HG03280 (cell line): ENCODE measurements at regions not wholly inside any gene's neighbourhood (a gene's known extent, or its start where the extent isn't known, plus 50 kb on each side); places are given as distances from the start of the nearest gene placed in this dataset.
"Not testable (repeated sequence)": the region's sequence is repeated elsewhere in the genome, so short reads cannot be mapped to it uniquely, and the experiment has no call there.

ENCODE experiments used
- ATAC-seq: cut with Tn5 transposase; IDR thresholded peaks from one replicate; pipeline ENCODE4 v1.9.1; 2021; ENCODE audit warnings: mild to moderate bottlenecking, moderate library complexity; ENCODE audit not compliant: unreplicated experiment

DNA sequence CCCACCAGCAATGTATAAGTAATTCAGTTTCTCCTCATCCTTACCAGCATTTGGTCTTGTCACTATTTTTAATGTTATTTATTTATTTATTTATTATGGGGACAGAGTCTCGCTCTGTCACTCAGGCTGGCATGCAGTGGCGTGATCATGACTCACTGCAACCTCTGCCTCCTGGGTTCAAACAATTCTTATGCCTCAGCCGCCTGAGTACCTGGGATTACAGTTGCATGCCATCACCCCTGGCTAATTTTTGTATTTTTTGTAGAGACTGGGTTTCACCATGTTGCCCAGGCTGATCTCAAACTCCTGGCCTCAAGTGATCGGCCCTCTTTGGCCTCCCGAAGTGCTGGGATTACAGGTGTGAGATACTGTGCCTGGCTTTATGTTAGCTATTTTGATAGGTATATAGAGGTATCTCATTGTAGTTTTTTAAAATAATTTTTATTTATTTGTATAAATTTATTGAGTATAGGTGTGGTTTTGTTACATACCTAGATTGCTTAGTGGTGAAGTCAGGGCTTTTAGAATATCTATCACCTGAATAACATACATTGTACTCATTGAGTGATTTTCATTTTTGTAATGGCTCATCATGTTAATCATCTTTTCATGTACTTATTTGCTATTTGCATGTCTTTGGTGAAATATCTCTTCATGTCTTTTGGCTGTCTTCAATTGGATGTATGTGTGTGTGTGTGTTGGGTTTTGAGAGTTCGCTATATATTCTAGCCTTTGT is 53.3 kb downstream of the TANC2 start:
- no peak for ATAC-seq

DNA sequence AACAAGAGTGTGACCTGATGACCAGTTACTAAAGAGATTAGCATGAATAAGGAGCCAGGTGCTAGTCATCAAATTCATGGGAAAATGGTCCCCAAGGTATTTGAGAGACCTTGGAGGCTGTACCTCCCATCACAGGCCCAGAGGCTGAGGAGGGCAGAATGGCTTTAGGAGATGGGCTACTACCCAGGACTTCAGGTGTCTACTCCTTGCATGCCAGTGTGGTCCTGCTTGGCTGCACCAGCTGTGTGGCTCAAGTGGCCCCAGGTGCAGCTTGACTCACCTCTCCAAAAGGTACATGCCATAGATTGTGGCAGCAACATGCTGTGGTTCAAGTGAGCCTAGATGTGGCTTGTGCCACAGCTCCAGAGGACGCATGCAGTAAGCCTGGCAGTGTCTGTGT is 56.5 kb downstream of the TANC2 start:
- ATAC-seq = no peak

- no peak for ATAC-seq
These were observed 57.0 kb downstream of the TANC2 start for GRCh38 chr17:63023049-63023448.

DNA sequence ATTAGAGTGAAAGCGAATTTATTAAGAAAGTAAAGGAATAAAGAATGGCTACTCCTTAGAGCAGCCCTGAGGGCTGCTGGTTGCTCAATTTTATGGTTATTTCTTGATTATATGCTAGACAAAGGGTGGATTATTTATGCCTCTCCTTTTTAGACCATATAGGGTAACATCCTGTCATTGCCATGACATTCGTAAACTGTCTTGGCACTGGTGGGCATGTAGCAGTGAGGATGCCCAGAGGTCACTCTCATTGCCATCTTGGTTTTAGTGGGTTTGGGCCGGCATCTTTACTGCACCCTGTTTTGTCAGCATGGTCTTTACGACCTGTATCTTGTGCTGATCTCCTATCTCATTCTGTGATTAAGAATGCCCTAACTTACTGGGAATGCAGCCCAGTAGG is 58.2 kb downstream of the TANC2 start:
- ATAC-seq = no peak

DNA sequence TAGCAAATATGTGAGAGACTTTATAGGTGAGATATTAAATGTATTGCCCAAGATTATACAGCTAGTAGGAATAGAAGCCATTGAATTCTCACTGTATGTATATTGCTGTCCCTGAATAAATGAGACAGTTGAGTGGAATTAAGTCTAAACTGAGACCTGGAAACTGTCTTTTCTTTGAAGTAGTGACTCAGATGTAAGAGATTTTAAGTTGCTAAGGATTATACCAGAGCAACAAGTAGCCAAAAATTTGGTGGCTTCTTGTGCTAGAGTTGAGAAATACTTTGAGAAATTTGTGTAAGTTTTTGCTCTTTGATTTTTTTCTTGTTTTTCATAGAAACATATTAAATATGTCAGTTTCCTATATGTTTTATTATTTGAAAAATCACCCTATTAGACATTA is 58.7 kb downstream of the TANC2 start:
- no peak for ATAC-seq

DNA sequence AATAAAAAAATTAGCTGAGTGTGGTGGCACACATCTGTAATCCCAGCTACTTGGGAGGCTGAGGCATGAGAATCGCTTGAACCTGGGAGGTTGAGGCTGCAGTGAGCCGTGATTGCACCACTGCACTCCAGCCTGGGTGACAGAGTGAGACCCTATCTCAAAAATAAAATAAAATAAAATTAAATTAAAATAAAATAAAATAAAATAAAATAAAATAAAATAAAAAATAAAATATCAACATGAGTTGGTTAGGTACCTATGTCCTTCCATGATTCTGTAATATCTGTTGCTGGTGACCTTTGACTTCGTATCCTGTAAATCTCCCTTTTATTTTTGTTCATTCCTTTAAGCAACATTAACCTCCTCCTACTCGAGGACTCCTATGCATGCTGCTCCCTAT is 59.6 kb downstream of the TANC2 start:
- not testable (repeated sequence) for ATAC-seq

DNA sequence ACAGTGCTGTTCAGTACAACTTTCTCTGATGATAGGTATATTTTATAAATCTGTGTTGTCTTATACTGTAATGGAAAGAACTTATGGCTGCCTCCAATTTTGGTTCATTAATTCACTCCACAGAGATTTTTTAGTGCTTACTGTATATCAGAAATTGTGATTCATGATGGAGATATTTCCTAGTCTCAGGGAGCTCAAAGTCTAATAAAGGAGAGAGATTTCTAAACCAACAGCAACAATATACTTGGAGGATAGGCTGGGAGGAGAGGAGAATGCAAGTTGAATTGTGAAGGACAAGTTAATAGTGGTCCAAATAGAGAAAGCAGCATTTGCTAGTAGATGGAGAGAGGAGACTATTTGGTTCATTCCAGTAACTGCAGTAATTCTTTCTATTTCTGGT is 63.5 kb downstream of the TANC2 start:
- ATAC-seq = no peak

DNA sequence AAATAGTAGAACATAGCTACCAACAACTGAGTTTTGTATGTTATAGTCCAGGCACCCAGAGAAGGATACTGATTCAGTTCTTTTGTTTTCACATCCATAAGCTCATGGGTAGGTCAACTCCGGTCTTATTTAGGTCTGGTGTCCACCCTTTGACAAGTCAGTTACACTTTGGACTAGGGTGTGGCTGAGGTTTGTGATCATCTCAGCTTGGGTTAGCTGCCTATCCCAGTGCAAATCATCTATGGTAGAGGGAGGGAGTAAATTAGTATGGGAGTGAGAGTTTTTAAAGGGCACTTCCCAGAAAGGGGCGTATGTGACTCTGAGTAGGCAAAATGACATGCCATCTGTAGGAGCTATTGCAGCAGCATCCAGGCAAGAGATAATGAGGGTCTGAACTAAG is 66.1 kb downstream of the TANC2 start:
- no peak for ATAC-seq

DNA sequence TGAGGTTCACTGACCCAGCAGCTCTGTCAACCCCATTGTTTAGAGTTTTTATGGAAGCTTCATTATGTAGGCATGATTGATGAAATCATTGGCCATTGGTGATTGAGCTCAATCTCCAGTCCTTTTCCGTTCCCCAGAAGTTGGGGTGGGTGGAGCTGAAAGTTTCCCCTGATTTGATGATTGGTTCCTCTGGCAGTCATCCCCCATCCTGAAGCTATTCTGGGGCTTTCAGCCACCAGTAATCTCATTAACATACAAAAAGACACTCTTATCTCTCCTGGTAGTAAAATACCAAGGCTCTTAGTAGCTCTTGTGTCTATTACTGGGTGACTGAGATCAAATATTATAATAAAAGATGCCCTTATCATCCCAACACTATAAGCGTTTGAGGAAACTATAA is 67.1 kb downstream of the TANC2 start:
- no peak for ATAC-seq

DNA sequence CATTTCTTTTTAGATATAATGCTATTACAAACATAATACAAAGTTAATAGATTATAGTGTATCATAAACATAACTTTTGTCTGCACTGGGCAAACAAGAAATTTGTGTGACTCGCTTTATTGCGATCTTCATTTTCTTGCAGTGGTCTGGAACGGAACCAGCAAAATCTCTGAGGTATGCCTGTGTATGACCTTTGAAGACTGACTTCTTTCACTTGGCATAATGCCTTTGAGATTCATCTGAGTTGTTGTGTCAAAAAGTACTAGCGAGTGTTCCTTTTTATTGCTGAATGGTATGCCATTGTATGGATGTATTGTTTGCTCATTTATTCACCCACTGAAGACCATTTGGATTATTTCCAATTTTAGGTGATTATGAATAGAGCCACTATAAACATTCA is 69.2 kb downstream of the TANC2 start:
- ATAC-seq = no peak

GRCh38 chr17:63035695-63036094 is 69.7 kb downstream of the TANC2 start:
- ATAC-seq = no peak

DNA sequence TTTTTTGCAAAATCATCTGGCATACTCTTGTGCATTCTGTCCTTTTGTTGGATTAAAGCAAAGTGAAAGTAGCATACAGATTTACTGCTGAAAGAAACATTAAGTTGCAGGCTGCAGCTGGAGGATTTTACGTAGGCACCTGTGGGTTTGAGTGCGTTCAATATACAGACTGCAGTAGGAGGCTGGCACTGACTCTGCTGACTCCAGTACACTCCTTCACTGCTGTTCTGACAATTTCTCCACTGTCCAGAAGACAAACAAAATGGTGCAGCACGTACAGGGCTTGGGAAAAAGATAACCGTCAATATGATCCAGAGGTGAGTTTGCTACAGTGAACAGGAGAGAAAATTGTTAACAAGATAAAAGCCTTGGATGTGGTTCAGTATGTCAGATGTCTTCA is 73.3 kb downstream of the TANC2 start:
- no peak for ATAC-seq

DNA sequence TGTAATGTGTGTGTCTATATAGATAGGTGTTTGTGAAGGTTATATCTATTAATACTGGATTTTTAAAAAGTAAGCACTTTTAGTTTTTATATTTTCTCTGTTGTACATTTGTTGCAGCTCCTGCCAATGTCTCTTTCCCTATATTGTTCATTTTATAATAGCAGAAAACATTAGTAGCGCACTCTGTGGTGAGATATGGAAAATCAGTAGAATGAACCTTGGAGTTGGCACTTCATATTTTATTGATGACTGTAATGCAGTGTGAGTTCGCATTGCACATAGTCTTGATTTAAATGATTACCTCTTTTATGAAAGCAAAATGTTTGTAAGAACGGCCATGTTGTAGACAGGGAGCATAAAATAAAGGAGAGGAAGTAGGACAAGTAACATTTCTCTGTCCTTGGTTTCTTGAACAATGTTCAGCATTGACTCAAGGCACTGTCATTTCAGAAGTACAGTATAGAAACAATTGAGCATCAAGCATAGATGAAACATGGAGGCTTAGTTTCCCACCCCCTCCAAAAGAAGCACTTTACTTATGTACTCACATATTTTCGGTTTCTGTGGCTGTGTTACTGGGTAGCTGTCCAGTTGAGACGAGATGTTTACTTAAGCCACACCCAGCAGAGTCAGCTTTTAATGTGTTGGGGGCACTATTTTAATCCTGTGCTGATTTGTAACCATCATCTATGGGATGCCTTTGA is 74.0 kb downstream of the TANC2 start:
- no peak for ATAC-seq

GRCh38 chr17:63040816-63041215 is 74.8 kb downstream of the TANC2 start:
- ATAC-seq = no peak

DNA sequence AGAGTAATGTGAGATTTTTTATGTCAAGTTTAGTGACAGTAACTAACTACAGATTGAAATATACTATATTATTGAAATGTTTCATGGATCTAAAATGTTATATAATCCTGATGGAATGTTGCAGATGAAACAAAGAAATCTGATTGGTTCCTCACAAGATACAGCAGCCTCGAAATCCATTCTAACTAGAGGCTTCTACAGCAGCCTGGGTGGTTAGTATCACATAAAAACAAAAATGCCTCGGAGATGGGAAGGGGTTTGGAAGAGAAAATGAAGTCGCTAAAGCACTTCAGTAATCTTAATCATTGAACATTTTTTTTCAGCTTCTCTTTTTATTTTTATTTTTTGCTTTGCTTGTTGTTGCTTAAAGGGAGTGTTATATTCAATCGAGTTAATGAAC is 75.2 kb downstream of the TANC2 start:
- no peak for ATAC-seq

DNA sequence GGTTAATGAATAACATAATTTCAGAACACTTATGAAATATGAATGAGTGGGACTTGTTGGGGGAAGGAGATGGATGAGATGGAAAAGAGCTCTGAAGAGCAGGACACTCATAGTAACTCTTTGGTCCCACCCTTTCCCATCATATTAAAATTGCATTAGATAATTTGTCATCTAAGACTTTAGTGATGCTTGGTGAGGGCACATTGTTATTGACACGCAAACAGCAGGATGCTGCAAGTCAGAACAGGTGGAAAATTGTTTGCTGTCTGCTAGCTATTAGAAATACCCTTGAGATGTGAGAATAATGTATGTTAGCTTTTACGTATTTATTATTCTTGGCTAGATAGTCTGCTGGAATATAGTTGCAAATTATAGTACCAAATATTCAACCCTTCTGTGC is 75.7 kb downstream of the TANC2 start:
- ATAC-seq = no peak

- no peak for ATAC-seq
These were observed 76.3 kb downstream of the TANC2 start for GRCh38 chr17:63042256-63042812.

DNA sequence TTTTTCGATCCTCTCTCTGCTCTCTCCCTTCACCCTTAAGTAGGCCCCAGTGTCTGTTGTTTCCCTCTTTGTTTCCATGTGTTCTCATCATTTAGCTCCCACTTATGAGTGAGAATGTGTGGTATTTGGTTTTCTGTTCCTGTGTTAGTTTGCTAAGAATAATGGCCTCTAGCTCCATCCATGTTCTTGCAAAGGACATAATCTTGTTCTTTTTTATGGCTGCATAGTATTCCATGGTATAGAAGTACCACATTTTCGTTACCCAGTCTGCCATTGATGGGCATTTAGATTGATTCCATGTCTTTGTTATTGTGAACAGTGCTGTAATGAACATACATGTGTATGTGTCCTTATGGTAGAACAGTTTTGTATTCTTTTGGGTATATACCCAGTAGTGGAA is 91.5 kb downstream of the TANC2 start:
- ATAC-seq = not testable (repeated sequence)

DNA sequence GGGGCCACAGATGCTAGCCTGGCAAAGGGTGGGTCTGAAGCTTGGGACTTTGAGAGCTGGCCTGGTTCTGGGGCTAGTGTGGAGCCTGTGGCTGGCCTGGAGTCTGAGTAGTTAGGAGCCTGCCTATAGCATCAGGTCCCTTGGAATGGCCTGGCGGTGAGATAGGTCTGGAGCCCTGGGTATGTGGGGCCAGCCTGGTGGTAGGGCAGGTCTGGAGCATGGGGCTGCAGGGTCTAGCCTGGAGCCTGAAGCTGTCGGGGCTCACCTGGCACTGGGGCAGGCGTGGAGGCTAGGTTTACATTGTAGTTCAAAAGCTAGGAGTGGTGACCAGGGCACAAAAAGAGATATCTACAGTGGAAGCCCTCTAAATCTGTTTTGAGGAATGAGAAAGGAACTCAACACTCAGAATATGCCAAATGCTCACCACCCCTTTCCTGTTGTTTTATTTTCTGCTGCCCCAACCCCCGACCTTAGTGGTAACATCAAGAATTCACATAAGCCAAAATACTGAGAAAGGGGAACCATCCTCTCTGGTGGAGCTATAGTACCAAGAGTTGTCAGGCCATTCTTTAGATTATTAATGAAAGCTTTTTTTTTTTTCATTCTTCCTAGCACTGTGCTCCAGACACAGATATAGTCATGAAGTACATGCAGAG is 100.3 kb downstream of the TANC2 start:
- ATAC-seq = no peak

DNA sequence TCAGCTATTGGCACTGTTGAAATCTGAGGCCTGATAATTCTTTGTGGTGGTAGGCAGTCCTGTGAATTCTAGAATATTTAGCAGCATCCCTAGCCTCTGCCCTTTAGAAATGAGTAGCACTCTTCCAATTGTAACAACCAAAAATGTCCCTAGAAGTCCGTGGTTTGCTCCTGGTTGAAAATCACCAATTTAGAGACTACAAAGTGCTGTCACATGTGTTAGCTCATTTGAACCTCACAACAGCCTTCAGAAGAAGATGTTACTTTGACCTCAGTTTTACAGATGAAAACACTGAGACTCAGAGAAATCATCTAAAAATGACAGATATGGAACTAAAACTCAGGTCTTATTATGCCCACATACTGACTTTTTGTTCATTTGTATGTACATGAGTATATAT is 103.2 kb downstream of the TANC2 start:
- ATAC-seq = no peak

DNA sequence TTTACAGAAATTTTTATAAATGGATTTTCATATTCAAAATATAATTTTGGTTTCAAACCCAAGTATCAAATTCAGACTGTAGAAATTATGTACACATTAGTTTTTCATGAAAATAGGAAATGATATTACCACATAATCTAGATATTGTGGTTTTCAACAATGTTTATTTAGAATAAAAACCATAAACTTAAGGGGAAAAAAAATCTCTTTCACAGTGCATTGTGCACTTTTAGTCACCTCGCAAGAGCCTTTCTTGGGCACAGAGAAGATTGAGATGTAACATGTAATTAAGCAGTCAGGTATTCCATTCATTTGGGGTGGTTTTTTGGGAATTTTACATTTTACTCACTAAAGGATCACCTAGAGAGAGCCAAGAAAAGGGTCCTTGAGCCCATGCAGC is 104.0 kb downstream of the TANC2 start:
- ATAC-seq = no peak

GRCh38 chr17:63071797-63072196 is 105.8 kb downstream of the TANC2 start:
- no peak for ATAC-seq
